ENCODE measurements at regions not wholly inside any gene's neighbourhood (a gene's known extent, or its start where the extent isn't known, plus 50 kb on each side); places are given as distances from the start of the nearest gene placed in this dataset.

DNA sequence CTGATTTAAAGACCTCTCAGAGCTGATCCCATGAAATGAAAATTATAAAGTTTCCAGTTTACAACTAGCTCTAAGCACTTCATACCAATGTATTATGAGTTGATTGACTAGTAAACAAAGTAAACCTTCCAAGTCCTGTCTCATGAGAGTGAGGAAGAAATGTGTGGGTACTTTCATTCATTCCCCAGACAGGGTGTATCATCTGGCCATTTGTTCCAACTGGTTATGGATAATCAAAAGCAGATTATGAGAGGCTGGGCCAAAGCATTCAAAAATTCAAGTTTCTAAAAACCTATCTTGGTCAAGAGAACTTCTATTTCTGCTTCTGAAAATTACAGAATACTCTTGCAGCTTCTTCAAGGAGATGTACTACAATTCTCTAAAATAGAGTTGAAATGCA lies 193.3 kb upstream of the RASGEF1B start:
- H3K27me3 ChIP-seq (ENCODE audit: low read depth), result no peaks in the 10 kb centered on the region
- intact Hi-C loops (cut with micrococcal nuclease), result no loop called here
- no peak overlapping the region for H3K27ac ChIP-seq (replicated peaks)
- TF ChIP-seq, protein P1, sequence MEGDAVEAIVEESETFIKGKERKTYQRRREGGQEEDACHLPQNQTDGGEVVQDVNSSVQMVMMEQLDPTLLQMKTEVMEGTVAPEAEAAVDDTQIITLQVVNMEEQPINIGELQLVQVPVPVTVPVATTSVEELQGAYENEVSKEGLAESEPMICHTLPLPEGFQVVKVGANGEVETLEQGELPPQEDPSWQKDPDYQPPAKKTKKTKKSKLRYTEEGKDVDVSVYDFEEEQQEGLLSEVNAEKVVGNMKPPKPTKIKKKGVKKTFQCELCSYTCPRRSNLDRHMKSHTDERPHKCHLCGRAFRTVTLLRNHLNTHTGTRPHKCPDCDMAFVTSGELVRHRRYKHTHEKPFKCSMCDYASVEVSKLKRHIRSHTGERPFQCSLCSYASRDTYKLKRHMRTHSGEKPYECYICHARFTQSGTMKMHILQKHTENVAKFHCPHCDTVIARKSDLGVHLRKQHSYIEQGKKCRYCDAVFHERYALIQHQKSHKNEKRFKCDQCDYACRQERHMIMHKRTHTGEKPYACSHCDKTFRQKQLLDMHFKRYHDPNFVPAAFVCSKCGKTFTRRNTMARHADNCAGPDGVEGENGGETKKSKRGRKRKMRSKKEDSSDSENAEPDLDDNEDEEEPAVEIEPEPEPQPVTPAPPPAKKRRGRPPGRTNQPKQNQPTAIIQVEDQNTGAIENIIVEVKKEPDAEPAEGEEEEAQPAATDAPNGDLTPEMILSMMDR (IDR thresholded peaks at IDR 0.05; ENCODE audit: borderline replicate concordance), result no peak
- H3K4me1 ChIP-seq, result peaks cover 10% of the 10 kb centered on the region
- no peak overlapping the region for H3K4me3 ChIP-seq
- no peak for DNase-seq
- no peaks in the 10 kb centered on the region for H3K9me3 ChIP-seq (replicated peaks)
- no peaks in the 10 kb centered on the region for H3K36me3 ChIP-seq

DNA sequence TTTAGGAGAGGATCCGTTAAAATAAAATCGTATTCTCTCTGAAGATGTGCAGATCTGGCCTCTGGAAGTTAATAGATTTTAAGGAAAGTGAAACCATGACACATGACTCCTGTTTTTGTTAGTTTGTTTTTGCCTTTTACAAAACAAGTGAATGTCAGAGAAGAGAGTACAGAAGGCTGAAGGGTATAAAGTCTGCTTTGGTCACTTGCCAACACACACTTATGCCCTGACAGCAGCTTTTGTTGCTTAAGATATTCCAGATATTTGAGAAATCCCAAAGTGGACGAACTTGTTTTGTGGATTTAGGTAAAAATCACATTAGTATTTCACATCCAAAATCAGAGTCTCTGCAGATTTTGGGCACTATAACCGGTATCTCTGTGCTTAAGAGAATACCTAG lies 192.4 kb upstream of the RASGEF1B start:
- intact Hi-C loops (cut with micrococcal nuclease), result no loop called here
- Histone ChIP-seq H3K27ac (replicated peaks) (no peak overlapping the region), H3K4me3 (no peak overlapping the region), H3K4me1 (peaks cover 10% of the 10 kb centered on the region), H3K27me3 (ENCODE audit: low read depth) (no peaks in the 10 kb centered on the region), H3K36me3 (no peaks in the 10 kb centered on the region), H3K9me3 (replicated peaks) (no peaks in the 10 kb centered on the region)
- no peak for DNase-seq
- TF ChIP-seq, protein P1 (IDR thresholded peaks at IDR 0.05; ENCODE audit: borderline replicate concordance), result no peak

DNA sequence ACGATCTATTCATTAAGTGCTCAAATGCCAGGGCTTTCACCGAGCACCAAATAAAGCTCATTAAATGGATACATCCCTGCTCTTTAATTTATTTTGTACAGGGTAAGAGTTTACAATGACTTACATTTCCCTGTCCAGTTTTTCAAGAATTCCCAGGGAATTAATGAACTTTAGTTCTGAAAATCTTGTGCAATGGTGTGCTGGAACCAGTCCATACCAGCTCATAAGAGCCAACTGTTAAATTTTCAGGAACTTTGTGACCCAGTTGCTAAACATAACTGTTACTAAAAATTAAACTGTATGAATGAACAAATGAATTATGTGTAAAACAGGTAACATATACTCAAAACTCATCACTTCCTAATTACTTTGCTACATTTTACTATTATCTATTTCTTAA lies 191.7 kb upstream of the RASGEF1B start:
- peaks cover 10% of the 10 kb centered on the region for H3K4me1 ChIP-seq
- no peaks in the 10 kb centered on the region for H3K27me3 ChIP-seq (ENCODE audit: low read depth)
- H3K36me3 ChIP-seq, result no peaks in the 10 kb centered on the region
- H3K27ac ChIP-seq (replicated peaks), result no peak overlapping the region
- intact Hi-C loops (cut with micrococcal nuclease), result no loop called here
- H3K9me3 ChIP-seq (replicated peaks), result no peaks in the 10 kb centered on the region
- no peak for DNase-seq
- no peak overlapping the region for H3K4me3 ChIP-seq
- TF ChIP-seq, protein P1 (IDR thresholded peaks at IDR 0.05; ENCODE audit: borderline replicate concordance), result no peak

DNA sequence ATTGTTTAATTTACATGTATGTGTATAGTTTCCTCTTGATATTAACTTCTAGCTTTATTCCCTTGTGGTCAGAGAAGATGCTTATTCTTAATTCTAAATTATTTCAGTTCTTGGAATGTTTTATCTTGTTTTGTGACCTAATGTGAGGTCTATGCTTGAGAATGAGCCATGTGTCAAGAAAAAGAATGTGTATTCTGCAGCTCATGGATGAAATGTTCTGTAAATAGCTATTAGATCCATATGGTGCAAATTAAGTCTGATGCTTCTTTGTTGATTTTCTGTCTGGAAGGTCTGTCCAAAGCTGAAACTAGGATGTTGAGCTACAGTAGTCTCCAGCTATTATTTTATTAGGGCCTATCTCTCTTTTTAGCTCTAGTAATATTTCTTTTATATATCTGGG lies 187.3 kb upstream of the RASGEF1B start:
- H3K27me3 ChIP-seq (ENCODE audit: low read depth), result no peaks in the 10 kb centered on the region
- no peak overlapping the region for H3K4me3 ChIP-seq
- TF ChIP-seq, protein P1 (IDR thresholded peaks at IDR 0.05; ENCODE audit: borderline replicate concordance), result no peak
- no peak for DNase-seq
- H3K27ac ChIP-seq (replicated peaks), result no peak overlapping the region
- peaks cover 9% of the 10 kb centered on the region for H3K9me3 ChIP-seq (replicated peaks)
- H3K36me3 ChIP-seq, result no peaks in the 10 kb centered on the region
- H3K4me1 ChIP-seq, result peaks cover 6% of the 10 kb centered on the region
- intact Hi-C loops (cut with micrococcal nuclease), result no loop called here

DNA sequence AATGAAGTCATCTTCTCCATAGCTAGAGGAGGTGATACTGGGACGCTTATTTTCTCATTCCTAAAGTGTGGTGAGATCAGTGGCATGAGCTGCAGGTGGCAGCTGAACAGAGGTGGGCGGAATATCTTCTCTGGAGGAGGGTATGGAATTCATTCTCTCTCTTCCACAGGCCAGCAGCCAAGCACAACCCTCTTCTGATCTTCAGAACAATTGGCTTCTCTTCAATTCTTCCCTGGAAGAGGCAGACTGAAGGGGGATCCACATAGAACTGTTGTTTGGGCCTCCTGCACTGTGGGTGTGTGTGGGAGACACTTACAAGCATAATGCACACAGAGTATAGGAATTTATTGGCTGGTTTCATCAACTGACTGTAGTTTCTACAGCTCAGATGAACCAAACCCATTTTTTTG lies 180.4 kb upstream of the RASGEF1B start:
- Histone ChIP-seq H3K9me3 (replicated peaks) (peaks cover 5% of the 10 kb centered on the region), H3K27me3 (ENCODE audit: low read depth) (no peaks in the 10 kb centered on the region), H3K36me3 (no peaks in the 10 kb centered on the region), H3K4me3 (no peak overlapping the region), H3K4me1 (peaks cover 16% of the 10 kb centered on the region), H3K27ac (replicated peaks) (no peak overlapping the region)
- intact Hi-C loops (cut with micrococcal nuclease), result no loop called here
- no peak for DNase-seq
- TF ChIP-seq, protein P1 (IDR thresholded peaks at IDR 0.05; ENCODE audit: borderline replicate concordance), result no peak
